PC-9 (cell line): ENCODE measurements at regions not wholly inside any gene's neighbourhood (a gene's known extent, or its start where the extent isn't known, plus 50 kb on each side); places are given as distances from the start of the nearest gene placed in this dataset.
A peak's percentile ranks its signal among the peaks of the same experiment; 100 is the strongest.

Experiments
- BruUV-seq: library from RNA; stranded (reverse); fragments of 400-500 nt; replicated peaks from 2 replicates; lab custom pipeline; 2021; lab: Mats Ljungman, UMichigan
- CTCF ChIA-PET: fragments of 300-600 bp; sonication (Branson Sonifier 250); formaldehyde crosslinking; loops from one replicate; lab custom pipeline; 2022; ENCODE audit warnings: antibody characterized with exemption; lab: Charles Lee
- POLR2A ChIA-PET: fragments of 300-600 bp; sonication (Branson Sonifier 250); formaldehyde crosslinking; loops from one replicate; lab custom pipeline; 2022; ENCODE audit warnings: antibody characterized with exemption; ENCODE audit not compliant: unreplicated experiment; lab: Charles Lee
- DNase-seq, 2 experiments: peaks; one replicate each; pipeline versions ENCODE4 v3.0.0 to v3.0.0-alpha.2; 2015 to 2022; ENCODE audit warnings: mixed read lengths in 1 of 2
- H2AFZ ChIP-seq: fragments of 200-600 bp; sonication (generic); 2 replicates; pipeline ENCODE4 v1.8.1; 2017; ENCODE audit warnings: antibody characterized with exemption
- H3F3A ChIP-seq: fragments of 200-600 bp; sonication (generic); 2 replicates; pipeline ENCODE4 v1.8.1; 2017; ENCODE audit warnings: antibody characterized with exemption, mild to moderate bottlenecking, low read depth; ENCODE audit not compliant: insufficient read depth
- H3K27ac ChIP-seq: fragments of 200-600 bp; sonication (generic); 2 replicates; pipeline ENCODE4 v1.6.1; 2016; ENCODE audit warnings: mixed run types
- H3K27me3 ChIP-seq: fragments of 200-600 bp; sonication (generic); 2 replicates; pipeline ENCODE4 v1.6.1; 2016; ENCODE audit warnings: low read depth, mixed run types; ENCODE audit not compliant: insufficient read depth
- H3K36me3 ChIP-seq: fragments of 200-600 bp; sonication (generic); 2 replicates; pipeline ENCODE4 v1.6.1; 2016; ENCODE audit warnings: low read depth, mixed run types
- H3K4me1 ChIP-seq: fragments of 200-600 bp; sonication (generic); replicated peaks from 2 replicates; pipeline ENCODE4 v1.6.1; 2016; ENCODE audit warnings: mixed run types; ENCODE audit not compliant: insufficient read depth
- H3K4me2 ChIP-seq: fragments of 200-600 bp; sonication (generic); 2 replicates; pipeline ENCODE4 v1.6.1; 2017; ENCODE audit warnings: mixed run types
- H3K4me3 ChIP-seq: fragments of 200-600 bp; sonication (generic); 2 replicates; pipeline ENCODE4 v1.6.1; 2016; ENCODE audit warnings: mixed run types
- H3K79me2 ChIP-seq: fragments of 200-600 bp; sonication (generic); 2 replicates; pipeline ENCODE4 v1.6.1; 2017; ENCODE audit warnings: low read depth, mixed run types
- H3K9me2 ChIP-seq: fragments of 200-600 bp; sonication (generic); 2 replicates; pipeline ENCODE4 v1.8.1; 2017; ENCODE audit warnings: mild to moderate bottlenecking; ENCODE audit not compliant: insufficient read depth
- H3K9me3 ChIP-seq: fragments of 200-600 bp; sonication (generic); 2 replicates; pipeline ENCODE4 v1.8.1; 2016; ENCODE audit warnings: low read depth; ENCODE audit not compliant: insufficient read depth
- H4K20me1 ChIP-seq: fragments of 200-600 bp; sonication (generic); 2 replicates; pipeline ENCODE4 v1.8.1; 2017; ENCODE audit not compliant: insufficient read depth
- EZH2 ChIP-seq: fragments of 200-600 bp; sonication (generic); IDR thresholded peaks from 2 replicates; pipeline ENCODE4 v1.8.0; 2017; ENCODE audit warnings: antibody characterized with exemption, low read depth
- intact Hi-C: fragments of 100-400 bp; cut with micrococcal nuclease; formaldehyde crosslinking; loops from one replicate; pipeline ENCODE4 v1.10.0; 2022; ENCODE audit not compliant: unreplicated experiment
- TF ChIP-seq, protein P1 (sequence below): fragments of 200-600 bp; sonication (generic); conservative IDR thresholded peaks from 2 replicates; pipeline ENCODE4 v1.6.1; 2017; ENCODE audit warnings: mixed run types, antibody characterized with exemption, mild to moderate bottlenecking, moderate library complexity

GRCh38 chr9:2291980-2292704 is 277.0 kb downstream of the SMARCA2 start:
- CTCF ChIA-PET, result no interaction called here
- peaks cover 27% of the 10 kb centered on the region for H3K4me1 ChIP-seq
- POLR2A ChIA-PET, result no interaction called here
- H3F3A ChIP-seq, result peaks cover 27% of the 10 kb centered on the region
- H3K9me3 ChIP-seq, result no peaks in the 10 kb centered on the region; the same call in 1 of the 2 replicates
- no peaks in the 10 kb centered on the region for H3K36me3 ChIP-seq
- peak; percentile 49 to 92 for DNase-seq
- no TSS peak for BruUV-seq
- peak overlapping the region; percentile 97 for H3K27ac ChIP-seq
- peak overlapping the region; percentile 34; the same call in 1 of the 2 replicates for H3K4me3 ChIP-seq
- peak overlapping the region; percentile 73 for H3K4me2 ChIP-seq
- H3K27me3 ChIP-seq, result no peaks in the 10 kb centered on the region
- no peaks in the 10 kb centered on the region for H3K79me2 ChIP-seq
- no peaks in the 10 kb centered on the region for H3K9me2 ChIP-seq
- peak overlapping the region; percentile 66 for H2AFZ ChIP-seq
- no peak for TF ChIP-seq EZH2
- TF ChIP-seq, protein P1, sequence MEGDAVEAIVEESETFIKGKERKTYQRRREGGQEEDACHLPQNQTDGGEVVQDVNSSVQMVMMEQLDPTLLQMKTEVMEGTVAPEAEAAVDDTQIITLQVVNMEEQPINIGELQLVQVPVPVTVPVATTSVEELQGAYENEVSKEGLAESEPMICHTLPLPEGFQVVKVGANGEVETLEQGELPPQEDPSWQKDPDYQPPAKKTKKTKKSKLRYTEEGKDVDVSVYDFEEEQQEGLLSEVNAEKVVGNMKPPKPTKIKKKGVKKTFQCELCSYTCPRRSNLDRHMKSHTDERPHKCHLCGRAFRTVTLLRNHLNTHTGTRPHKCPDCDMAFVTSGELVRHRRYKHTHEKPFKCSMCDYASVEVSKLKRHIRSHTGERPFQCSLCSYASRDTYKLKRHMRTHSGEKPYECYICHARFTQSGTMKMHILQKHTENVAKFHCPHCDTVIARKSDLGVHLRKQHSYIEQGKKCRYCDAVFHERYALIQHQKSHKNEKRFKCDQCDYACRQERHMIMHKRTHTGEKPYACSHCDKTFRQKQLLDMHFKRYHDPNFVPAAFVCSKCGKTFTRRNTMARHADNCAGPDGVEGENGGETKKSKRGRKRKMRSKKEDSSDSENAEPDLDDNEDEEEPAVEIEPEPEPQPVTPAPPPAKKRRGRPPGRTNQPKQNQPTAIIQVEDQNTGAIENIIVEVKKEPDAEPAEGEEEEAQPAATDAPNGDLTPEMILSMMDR, result no peak
- intact Hi-C loops, result loop anchor here (1.0 to 5.0 kb wide), 2 partner anchors 11 to 175 kb away; no protein-coding TSS in a partner anchor
- H4K20me1 ChIP-seq, result no peaks in the 10 kb centered on the region

- no peak for DNase-seq
- H3F3A ChIP-seq, result peaks cover 27% of the 10 kb centered on the region
- peak overlapping the region; percentile 34; the same call in 1 of the 2 replicates for H3K4me3 ChIP-seq
- H3K79me2 ChIP-seq, result no peaks in the 10 kb centered on the region
- H3K9me3 ChIP-seq, result no peaks in the 10 kb centered on the region; the same call in 1 of the 2 replicates
- CTCF ChIA-PET, result no interaction called here
- peak overlapping the region; percentile 66; the same call in 1 of the 2 replicates for H2AFZ ChIP-seq
- TF ChIP-seq EZH2, result no peak
- TF ChIP-seq, protein P1, result no peak
- peak overlapping the region; percentile 73 for H3K4me2 ChIP-seq
- TSS peak; percentile 63 for BruUV-seq
- intact Hi-C loops, result loop anchor here (1.0 to 5.0 kb wide), 2 partner anchors 11 to 175 kb away; no protein-coding TSS in a partner anchor
- H3K27ac ChIP-seq, result peak overlapping the region; percentile 97
- no peaks in the 10 kb centered on the region for H3K27me3 ChIP-seq
- H3K9me2 ChIP-seq, result no peaks in the 10 kb centered on the region
- POLR2A ChIA-PET, result no interaction called here
- no peaks in the 10 kb centered on the region for H3K36me3 ChIP-seq
- peaks cover 27% of the 10 kb centered on the region for H3K4me1 ChIP-seq
- no peaks in the 10 kb centered on the region for H4K20me1 ChIP-seq
These were observed 277.6 kb downstream of the SMARCA2 start for GRCh38 chr9:2292733-2293132.

DNA sequence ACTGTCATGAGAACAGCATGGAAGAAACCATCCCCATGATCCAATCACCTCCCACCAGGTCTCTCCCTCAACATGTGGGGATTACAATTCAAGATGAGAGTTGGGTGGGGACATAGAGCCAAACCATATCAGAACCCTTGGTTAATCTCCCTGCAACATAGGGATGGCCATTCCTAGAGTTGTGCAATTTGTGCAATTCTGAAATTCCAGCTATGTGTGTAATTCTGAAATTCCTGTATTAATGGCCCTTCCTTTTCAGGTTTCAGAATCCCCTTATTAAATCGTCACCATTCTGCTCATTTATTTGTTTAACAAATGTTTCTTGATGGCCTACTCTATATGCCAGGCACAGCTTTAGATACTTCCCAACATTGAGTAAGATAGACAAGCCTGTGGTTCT is 282.6 kb downstream of the SMARCA2 start:
- ChIA-PET POLR2A (no interaction called here), CTCF (no interaction called here)
- no peaks in the 10 kb centered on the region for H3K9me2 ChIP-seq
- no peak overlapping the region for H2AFZ ChIP-seq
- no peaks in the 10 kb centered on the region for H4K20me1 ChIP-seq
- H3K9me3 ChIP-seq, result no peaks in the 10 kb centered on the region; the same call in 1 of the 2 replicates
- no peak overlapping the region for H3K4me3 ChIP-seq
- TF ChIP-seq, protein P1, result no peak
- no peak for TF ChIP-seq EZH2
- no TSS peak for BruUV-seq
- no peaks in the 10 kb centered on the region for H3K36me3 ChIP-seq
- H3K27ac ChIP-seq, result no peak overlapping the region
- no peaks in the 10 kb centered on the region for H3K79me2 ChIP-seq
- H3K4me1 ChIP-seq, result peaks cover 12% of the 10 kb centered on the region
- DNase-seq, result no peak
- H3F3A ChIP-seq, result peaks cover 7% of the 10 kb centered on the region
- intact Hi-C loops, result no loop called here
- H3K4me2 ChIP-seq, result no peak overlapping the region
- H3K27me3 ChIP-seq, result no peaks in the 10 kb centered on the region
